ENCODE measurements at regions not wholly inside any gene's neighbourhood (a gene's known extent, or its start where the extent isn't known, plus 50 kb on each side); places are given as distances from the start of the nearest gene placed in this dataset.

DNA sequence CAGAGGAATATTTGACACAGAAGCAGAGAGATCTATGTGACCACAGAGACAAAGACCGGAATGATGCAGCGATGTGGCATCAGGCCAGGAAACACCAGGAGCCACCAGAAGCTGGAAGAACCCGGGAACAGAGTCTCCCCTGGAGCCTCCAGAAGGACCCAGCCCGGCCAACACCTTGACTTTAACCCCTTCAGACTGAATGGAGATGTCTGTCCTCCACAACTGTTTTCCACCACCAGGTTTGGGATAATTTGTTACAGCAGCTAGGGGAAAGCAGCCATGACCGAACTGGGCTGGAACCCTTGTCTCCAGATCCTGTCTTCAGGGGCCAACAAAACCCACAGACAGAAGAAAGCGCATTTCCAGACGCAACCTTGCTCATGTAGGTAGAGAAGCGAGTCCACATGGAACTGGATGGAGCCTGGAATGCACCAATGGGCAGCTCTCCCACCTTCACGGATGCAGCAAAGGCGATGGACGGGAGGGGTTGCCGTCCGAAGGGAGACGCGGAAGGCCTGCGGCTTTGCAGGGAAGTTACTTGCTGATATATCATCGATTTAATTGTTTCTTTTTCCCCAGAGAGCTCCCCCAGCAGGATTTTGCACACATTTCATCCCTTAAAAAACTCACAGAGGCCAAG is 396.6 kb downstream of the NPHP4 start:
- no peak for DNase-seq

DNA sequence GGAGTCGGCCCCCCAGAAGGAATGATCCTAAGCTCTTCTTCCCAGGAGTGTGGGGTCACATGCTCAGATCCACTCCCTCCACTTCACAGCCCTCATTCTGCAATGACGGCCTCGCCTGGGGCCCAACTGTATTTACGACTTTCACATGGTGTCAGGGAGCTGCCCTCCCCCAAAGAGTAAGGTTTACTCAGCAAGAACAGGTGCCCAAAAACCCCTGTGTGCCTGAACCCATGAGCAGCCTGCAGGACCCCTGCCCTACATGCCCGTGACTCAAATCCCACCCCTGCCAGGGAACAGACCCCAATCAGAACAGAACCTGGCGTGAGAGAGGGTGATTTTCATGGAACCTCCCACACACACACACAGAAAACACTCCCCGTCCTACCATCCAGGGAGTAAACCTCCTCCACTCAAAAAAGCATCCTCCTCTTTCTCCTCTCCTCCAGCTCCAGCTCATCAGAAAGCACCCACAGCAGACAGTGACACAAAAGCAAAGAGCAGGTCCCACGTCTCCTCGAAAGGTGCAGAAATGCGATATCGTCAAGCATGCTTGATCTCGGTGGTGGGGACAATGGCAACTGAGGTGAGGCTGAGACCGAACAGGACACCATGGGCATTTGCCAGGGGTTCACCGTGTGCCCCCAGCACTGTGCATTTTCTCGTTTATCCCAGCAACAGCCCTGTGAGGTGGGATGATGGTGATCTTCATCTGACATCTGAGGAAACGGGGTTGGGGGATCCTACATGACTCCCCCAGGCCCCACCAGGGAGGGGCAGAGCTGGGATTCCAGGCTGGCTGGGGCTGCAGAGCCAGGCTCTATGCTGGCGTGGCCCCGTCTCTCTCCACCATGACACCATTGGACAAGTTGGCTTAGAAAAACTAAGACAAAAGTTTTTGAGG is 397.9 kb downstream of the NPHP4 start:
- DNase-seq = no peak

- DNase-seq = no peak
Measured at GRCh38 chr1:5590717-5591116, 401.5 kb downstream of the NPHP4 start.

DNA sequence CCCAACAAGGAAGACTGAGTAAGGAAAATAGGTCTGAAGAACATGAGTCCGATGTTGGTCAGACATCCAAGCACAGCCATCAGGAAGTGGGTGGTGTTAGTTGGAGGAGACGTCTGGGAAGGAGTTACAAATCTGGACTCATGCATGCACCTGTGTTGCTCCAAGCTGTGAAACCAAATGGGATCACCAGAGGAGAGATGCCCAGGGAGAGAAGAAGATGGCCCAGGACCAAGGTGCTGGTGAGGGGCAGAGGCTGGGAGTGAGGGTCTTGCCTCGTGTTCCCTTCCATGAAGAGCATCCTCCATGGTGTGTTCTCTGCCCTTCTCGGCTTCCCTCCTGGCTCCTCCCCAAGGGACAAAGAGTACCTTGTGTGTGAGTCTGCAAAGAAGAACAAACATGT is 405.6 kb downstream of the NPHP4 start:
- no peak for DNase-seq

GRCh38 chr1:5585256-5585655 is 407.0 kb downstream of the NPHP4 start:
- DNase-seq = no peak

- DNase-seq = no peak
Measured at GRCh38 chr1:5580926-5581325, 411.3 kb downstream of the NPHP4 start.

- DNase-seq = no peak
Measured at GRCh38 chr1:5579966-5580365, 412.3 kb downstream of the NPHP4 start.

GRCh38 chr1:5578690-5579089 is 413.5 kb downstream of the NPHP4 start:
- no peak for DNase-seq

DNA sequence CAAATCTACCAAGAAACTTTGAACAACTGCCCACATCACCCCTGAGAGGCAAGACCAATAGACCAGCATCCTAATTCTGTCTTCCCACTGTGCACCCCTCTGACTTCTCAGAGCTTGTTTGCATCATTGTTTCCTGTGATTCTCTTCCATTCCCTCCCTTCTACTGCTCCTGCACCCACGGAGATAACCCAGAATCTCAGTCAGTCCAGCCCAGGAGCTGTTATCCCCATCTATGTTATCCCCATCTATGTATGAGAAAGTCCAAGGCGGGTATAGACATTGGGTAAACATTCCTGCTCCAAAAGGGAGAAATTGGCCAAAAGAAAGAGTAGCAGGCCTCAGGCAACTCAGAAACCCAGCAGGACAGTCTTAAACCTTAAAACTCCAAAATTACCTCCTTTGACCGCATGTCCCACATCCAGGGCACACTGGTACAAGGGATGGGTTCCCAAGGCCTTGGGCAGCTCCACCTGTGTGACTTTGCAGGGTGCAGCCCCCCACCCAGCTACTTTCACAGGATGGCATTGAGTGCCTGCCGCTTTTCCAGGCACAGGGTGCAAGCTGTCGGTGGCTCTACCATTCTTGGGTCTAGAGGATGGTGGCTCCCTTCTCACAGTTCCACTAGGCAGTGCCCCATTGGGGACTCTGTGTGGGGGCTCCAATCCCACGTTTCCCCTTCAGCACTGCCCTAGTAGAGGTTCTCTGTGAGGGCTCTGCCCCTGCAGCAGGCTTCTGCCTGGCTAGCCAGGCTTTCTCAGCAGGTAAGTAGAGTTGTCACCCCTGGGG is 414.8 kb downstream of the NPHP4 start:
- DNase-seq = no peak

- DNase-seq = no peak
Measured at GRCh38 chr1:5576673-5577065, 415.6 kb downstream of the NPHP4 start.

- DNase-seq = no peak
Measured at GRCh38 chr1:5576011-5576672, 416.1 kb downstream of the NPHP4 start.

- DNase-seq = no peak
Measured at GRCh38 chr1:5575396-5575940, 416.8 kb downstream of the NPHP4 start.

GRCh38 chr1:5574641-5575040 is 417.6 kb downstream of the NPHP4 start:
- no peak for DNase-seq

DNA sequence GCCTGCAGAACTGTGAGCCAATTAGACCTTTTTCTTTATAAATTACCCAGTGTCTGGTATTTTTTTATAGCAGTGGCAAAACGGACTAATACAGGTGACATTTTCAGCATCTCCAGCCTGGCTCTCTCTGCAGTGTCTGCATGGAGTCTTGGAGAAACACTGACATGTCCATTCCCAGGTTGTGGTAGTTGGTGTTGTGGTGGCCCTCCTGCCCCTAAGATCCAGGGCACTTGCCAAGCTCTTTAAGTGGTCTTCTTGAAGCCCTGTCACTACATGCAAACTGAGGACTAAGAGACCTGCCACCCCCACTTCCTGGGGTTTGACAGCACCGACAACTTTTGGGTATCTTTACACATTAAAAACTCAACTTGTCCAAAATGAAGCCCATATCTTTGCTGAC is 419.4 kb downstream of the NPHP4 start:
- no peak for DNase-seq

- DNase-seq = no peak
Measured at GRCh38 chr1:5571861-5572401, 420.3 kb downstream of the NPHP4 start.

- no peak for DNase-seq
Measured at GRCh38 chr1:5571438-5571837, 420.8 kb downstream of the NPHP4 start.

DNA sequence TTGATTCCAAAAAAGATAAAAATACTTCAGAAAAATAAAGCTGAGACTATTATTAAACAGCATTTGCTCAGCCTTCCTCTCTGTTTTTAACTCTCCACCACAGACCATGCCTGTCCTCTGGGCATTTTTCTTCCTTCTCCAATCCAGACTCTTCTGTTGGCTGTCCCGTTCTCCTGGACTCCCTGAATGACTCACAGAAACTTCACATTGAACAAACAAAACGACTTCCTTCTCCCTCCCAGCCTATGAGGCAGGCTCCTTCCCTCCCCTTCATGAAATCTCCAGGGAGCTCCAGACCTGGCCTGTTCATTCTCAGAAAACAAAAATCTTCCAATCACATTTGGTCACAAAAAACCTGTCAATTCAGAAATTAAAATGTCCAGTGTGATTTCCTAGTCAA is 421.3 kb downstream of the NPHP4 start:
- DNase-seq = no peak

DNA sequence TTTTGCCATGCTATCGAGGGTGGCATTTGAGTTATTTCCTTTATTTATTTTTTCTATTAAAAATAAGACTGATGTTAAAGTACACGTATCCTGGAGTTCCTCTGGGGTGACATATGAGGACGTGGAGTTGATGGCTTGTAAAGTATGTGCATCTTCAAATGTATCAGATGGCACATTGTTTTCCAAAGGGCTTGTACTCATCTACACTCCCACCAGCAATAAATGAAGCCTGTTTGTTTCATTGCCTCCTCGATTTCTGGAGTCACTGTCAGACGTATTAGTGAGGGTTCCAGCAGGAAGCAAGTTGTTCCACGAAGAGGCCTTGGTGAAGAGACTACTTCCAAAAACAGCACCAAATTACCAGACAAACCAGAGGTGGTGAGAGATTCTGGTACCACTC is 423.9 kb downstream of the NPHP4 start:
- DNase-seq = no peak

DNA sequence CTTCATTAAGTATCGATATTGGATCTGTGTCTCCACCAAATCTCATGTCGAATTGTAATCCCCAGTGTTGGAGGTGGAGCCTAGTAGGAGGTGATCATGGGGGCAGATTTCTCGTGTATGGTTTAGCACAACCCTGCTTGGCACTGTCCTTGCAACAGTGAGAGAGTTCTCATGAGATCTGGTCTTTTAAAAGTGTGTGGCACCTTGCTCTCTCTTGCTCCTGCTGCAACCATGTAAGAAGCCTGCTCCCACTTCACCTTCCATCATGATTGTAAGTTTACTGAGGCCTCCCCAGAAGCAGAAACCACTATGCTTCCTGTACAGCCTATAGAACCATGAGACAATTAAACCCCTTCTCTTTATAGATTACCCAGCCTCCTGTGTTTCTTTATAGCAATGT is 424.4 kb downstream of the NPHP4 start:
- no peak for DNase-seq

GRCh38 chr1:5566924-5567323 is 425.3 kb downstream of the NPHP4 start:
- DNase-seq = no peak

DNA sequence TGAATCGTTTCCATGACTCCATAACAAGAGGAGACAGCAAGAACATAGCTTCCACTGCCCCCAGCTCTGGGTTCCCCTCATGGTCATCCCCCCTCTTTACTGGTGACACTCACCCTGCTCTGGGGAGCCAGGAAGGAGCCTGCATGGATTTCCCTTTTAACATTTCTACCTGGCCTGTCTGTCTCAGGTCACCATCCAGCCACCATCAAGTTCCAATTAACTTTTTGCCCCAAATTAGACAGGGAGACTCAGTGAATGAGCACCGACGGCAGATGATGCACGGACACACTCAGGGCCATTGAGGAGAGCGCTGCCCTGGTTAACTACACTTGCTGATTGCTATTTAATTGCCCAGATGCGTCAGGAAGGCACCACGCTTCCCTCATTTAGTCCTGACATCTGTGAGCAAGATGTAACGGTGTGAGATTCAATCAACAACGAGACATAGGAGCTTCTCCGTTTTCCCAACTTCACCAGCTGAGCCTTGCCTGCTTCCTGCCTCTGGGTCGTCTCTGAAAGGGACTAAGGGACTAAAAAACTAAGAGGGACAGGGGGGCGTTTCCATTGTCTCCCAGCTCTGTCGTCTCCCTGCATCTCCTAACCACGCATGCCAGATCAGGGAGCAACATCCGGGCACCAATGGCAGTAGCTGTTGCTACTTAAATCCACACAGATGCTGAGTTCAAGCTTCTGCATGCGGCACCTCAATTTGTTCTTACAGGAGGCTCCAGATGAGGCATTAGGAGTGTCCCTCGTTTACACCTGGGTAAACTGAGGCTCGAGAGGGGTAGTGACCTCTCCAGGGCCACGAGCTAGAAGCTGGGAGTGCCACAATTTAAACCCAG is 426.7 kb downstream of the NPHP4 start:
- DNase-seq = no peak

All from NCI-H1694 treated with DMSO at 0.1 percent for 48 hours (cell line).